GM21423 (cell line): ENCODE measurements at regions not wholly inside any gene's neighbourhood (a gene's known extent, or its start where the extent isn't known, plus 50 kb on each side); places are given as distances from the start of the nearest gene placed in this dataset.
"Not testable (repeated sequence)": the region's sequence is repeated elsewhere in the genome, so short reads cannot be mapped to it uniquely, and the experiment has no call there.

Experiments used
- ATAC-seq: cut with Tn5 transposase; IDR thresholded peaks from one replicate; pipeline ENCODE4 v1.9.1; 2021; ENCODE audit warnings: mild to moderate bottlenecking, moderate library complexity; ENCODE audit not compliant: unreplicated experiment

- no peak for ATAC-seq
Measured at GRCh38 chr20:53801609-53802370, 208.2 kb upstream of the ZNF217 start.

GRCh38 chr20:53800883-53801604 is 207.4 kb upstream of the ZNF217 start:
- no peak for ATAC-seq

DNA sequence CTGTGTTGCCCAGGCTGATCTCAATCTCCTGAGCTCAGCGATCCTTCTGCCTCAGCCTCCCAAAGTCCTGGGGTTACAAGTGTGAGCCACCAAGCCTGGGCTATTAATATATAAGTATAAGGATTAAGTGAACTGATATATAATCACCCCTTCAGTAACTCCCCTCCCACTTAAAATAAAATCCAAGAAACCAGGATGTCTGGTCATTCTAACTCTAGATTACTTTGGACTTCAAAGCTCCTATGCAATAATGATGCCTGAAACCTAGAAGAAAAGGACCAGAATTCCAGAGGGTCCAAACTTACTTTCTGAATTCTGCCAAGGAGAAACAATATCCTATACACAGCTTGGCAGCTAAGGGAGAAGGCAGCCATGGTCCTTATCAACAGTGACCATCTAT is 206.8 kb upstream of the ZNF217 start:
- no peak for ATAC-seq

DNA sequence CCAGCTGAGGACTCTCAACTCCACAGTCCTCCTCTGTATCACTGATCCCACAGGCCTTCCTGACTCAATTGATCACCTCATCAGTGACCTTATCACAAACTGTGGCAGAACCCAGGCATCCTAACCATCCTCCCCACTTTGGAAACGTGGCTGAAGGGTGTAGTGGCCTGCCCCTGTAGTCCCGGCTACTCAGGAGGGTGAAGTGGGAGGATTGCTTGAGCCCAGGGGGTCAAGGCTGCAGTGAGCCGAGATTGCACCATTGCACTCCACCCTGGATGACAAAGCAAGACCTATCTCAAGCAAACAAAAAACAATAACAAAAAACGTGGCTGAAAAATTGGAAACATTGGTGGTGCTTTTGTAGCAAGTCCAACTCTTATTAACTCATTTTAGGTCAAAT is 203.4 kb upstream of the ZNF217 start:
- ATAC-seq = no peak

DNA sequence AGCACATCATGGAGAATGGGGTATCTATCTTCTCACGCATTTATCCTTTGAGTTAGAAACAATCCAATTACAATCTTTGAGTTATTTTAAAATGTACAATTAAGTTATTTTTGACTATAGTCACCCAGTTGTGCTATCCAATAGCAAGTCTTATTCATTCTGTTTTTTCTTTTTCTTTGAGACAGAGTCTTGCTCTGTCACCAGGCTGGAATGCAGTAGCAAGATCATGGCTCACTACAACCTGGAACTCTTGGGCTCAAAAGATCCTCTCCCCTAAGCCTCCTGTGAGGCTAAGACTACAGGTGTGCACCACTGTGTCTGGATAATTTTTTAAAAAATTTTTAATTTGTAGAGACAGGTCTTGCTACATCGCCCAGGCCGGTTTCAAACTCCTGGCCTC is 201.5 kb upstream of the ZNF217 start:
- ATAC-seq = no peak

- ATAC-seq = no peak
Measured at GRCh38 chr20:53794529-53795115, 201.0 kb upstream of the ZNF217 start.

GRCh38 chr20:53793783-53794383 is 200.2 kb upstream of the ZNF217 start:
- ATAC-seq = no peak

DNA sequence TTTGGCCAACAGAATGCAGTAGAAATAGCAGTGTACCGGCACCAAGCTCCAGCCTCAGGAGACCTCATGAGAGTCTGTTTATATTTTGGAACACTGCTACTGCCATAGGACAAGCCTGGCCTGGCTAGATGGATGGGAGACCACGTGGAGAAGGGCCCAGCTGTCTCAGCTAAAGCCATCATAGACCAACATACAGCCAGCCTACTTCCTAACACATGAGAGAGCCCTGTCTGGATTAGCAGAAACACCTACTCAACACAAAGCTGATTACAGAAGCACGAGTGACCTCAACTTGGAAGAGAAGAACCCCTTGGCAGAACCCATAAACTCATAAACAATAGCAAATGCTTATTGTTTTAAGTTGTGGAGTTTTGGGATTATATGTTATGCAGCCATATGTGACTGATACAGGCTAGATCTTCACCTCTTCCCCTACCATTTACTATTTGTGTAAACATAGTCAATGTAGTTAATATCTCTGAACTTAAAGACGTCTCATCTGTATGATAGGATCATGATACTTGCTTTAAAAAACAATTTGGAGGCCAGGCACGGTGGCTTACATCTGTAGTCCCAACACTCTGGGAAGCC is 199.4 kb upstream of the ZNF217 start:
- ATAC-seq = no peak

DNA sequence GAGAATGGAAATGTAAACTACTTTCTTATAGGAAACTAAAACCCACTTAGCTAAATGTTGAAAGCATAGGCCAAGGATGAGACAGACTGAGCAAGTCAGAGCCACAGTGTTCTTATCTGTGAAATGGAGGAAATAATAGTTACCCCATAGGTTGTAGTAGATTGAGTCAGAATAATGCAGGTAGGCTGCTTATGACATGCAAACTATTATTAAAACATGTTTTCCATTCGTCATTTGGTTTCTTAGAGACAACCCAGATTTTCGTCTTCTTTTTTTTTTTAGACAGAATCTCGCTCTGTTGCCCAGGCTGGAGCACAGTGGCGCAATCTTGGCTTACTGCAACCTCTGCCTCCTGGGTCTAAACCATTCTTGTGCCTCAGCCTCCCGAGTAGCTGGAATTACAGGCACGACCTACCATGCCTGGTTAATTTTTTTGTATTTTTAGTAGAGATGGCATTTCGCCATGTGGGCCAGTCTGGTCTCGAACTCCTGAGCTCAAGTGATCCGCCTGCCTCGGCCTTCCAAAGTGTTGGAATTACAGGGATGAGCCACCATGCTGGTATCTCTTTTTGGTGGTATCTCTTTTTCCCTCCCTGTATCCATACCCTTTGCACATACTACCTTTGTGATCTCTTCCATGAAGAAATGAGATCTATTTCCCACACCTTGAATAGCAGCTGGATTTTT is 196.5 kb upstream of the ZNF217 start:
- ATAC-seq = no peak

GRCh38 chr20:53788253-53789022 is 194.8 kb upstream of the ZNF217 start:
- no peak for ATAC-seq

GRCh38 chr20:53787491-53787931 is 193.9 kb upstream of the ZNF217 start:
- ATAC-seq = not testable (repeated sequence)

- ATAC-seq = no peak
Measured at GRCh38 chr20:53786445-53787267, 193.0 kb upstream of the ZNF217 start.

DNA sequence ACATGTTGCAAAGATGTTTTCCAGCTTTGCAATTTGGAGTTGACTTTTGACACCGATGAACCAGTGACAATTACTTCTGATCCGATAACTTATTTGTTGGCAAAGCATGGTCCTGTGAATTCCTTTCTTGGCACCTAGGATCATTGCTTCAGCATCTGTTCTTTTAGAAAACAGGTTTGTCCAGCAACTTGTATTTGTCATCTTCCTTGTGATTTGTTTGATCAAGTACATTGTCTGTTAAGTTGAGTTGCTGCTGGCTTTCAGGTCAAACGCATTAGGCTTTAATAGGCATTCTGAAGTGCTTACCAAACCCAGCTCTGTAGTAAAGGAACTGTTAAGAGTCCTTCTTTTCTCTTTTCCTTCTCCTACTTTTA is 192.4 kb upstream of the ZNF217 start:
- no peak for ATAC-seq

DNA sequence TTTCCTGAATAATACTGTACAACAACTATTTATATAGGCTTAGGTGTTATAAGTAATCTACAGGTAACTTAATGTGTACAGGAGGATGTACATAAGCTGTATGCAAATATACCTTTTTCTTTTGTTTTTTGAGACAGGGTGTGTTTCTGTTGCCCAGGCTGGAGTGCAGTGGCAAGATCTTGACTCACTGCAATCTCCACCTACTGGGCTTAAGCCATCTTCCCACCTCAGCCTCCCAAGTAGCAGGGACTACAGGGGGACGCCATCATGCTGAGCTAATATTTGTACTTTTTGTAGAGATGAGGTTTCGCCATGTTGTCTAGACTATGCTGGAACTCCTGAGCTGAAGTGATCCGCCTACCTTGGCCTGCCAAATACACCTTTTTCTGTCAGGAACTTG is 191.7 kb upstream of the ZNF217 start:
- ATAC-seq = no peak

- no peak for ATAC-seq
Measured at GRCh38 chr20:53783768-53784167, 190.1 kb upstream of the ZNF217 start.

DNA sequence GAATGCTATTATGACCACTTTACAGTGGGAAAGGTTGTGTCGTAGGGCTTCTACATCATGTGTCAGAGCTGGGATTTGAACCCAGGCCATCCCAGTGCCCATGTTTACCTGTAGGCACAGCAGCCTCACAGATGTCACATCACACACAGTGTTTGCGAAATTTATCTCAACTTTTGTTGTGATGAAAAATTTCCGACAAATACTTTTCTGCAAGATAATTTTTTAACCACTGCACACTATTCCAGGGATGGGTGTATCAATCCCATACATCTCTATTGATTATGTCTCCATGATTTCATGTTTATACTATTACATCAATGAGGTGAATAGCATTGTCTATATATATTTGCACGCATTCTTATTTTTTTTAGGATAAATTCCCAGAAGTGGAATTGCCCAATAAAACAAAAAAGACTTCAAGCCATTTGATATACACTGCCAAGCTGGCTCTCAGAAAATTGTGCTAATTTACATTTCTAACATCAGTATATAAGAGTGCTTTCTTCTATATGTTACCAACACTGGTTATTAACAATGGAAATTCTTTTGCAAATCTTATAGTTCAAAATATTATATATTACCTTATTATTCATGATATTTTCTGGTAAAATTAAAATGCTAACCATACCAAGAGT is 189.1 kb upstream of the ZNF217 start:
- no peak for ATAC-seq

DNA sequence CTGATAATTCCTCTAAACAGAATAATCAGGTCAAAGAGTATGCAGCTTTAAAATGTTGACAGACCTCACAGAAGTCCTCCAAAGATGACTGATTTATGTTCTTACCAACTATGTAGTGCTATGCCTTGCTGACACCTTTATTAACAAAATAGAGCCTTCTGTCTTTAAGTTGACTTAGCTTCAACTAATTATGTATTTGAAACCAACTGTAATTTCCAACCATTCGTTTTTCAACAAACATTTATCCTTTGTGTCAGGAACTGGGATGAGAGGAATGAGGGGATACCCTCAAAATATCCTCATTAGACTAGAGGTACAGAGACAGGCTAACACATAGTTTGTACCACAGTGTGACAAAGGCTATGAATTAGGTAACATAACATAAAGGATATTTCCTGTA is 186.2 kb upstream of the ZNF217 start:
- ATAC-seq = no peak

- no peak for ATAC-seq
Measured at GRCh38 chr20:53778736-53779135, 185.1 kb upstream of the ZNF217 start.
